ENCODE measurements at regions not wholly inside any gene's neighbourhood (a gene's known extent, or its start where the extent isn't known, plus 50 kb on each side); places are given as distances from the start of the nearest gene placed in this dataset.

DNA sequence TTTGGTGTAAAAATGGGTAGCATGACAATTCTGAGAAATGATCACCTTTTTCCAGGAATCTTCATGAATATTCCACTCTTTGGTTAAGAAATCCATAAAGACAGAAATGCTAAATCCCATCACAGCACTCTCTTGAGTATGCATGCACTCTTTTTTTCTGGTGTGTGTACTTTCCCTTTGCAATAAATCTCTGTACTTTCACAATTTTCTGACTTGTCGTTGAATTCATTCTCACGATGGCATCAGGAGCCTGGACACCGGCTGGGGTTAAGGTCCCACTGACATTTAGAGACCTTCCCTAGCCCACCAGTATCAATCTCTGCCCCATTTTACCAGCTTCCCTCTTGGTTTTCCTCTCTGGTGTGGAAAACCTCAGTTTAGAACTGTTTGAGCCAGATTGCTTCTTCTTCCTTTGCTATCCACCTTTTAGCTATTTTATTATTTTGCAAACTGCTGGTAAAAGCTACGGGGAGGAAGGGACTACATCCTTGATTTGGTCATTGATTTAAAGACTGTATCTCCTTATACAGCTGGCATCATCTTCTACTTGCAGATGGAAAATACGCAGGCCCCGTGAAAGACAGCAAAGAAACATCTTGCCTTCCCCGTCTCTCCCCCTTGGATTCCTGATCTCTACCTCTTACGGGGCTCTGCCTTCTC, 59.9 kb upstream of the ZFR start:
- no peak for TF ChIP-seq POLR2A (IDR thresholded peaks at IDR 0.05)
- TF ChIP-seq, protein P1, sequence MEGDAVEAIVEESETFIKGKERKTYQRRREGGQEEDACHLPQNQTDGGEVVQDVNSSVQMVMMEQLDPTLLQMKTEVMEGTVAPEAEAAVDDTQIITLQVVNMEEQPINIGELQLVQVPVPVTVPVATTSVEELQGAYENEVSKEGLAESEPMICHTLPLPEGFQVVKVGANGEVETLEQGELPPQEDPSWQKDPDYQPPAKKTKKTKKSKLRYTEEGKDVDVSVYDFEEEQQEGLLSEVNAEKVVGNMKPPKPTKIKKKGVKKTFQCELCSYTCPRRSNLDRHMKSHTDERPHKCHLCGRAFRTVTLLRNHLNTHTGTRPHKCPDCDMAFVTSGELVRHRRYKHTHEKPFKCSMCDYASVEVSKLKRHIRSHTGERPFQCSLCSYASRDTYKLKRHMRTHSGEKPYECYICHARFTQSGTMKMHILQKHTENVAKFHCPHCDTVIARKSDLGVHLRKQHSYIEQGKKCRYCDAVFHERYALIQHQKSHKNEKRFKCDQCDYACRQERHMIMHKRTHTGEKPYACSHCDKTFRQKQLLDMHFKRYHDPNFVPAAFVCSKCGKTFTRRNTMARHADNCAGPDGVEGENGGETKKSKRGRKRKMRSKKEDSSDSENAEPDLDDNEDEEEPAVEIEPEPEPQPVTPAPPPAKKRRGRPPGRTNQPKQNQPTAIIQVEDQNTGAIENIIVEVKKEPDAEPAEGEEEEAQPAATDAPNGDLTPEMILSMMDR (IDR thresholded peaks at IDR 0.05), result no peak

All from esophagus squamous epithelium (tissue), 4 donors.